OCI-LY1 (cell line): ENCODE measurements at regions not wholly inside any gene's neighbourhood (a gene's known extent, or its start where the extent isn't known, plus 50 kb on each side); places are given as distances from the start of the nearest gene placed in this dataset.

Experiments
- H2AFZ ChIP-seq: fragments of 200-600 bp; sonication (generic), shearing (Covaris generic); 2 replicates; pipeline ENCODE4 v1.6.0; 2014; ENCODE audit warnings: antibody characterized with exemption, mild to moderate bottlenecking, low read length
- H3F3A ChIP-seq: fragments of 200-600 bp; sonication (generic), shearing (Covaris generic); 2 replicates; pipeline ENCODE4 v1.6.0; 2014; ENCODE audit warnings: mild to moderate bottlenecking, antibody characterized with exemption, low read length, moderate library complexity; ENCODE audit not compliant: insufficient read depth
- H3K27ac ChIP-seq: fragments of 200-600 bp; sonication (generic); 2 replicates; pipeline ENCODE4 v1.5.1; 2014; ENCODE audit warnings: low read length, mixed run types, mild to moderate bottlenecking, low read depth; ENCODE audit not compliant: poor library complexity, severe bottlenecking
- H3K27me3 ChIP-seq: fragments of 200-600 bp; sonication (generic); 2 replicates; pipeline ENCODE4 v1.6.0; 2014; ENCODE audit warnings: antibody characterized with exemption, mild to moderate bottlenecking, low read length, moderate library complexity; ENCODE audit not compliant: insufficient read depth
- H3K36me3 ChIP-seq: fragments of 200-600 bp; sonication (generic); 2 replicates; pipeline ENCODE4 v1.6.1; 2014; ENCODE audit warnings: mild to moderate bottlenecking, antibody characterized with exemption, low read length, moderate library complexity, mixed read lengths; ENCODE audit not compliant: insufficient read depth
- H3K4me1 ChIP-seq: fragments of 200-600 bp; sonication (generic); 2 replicates; pipeline ENCODE4 v1.5.1; 2014; ENCODE audit warnings: mild to moderate bottlenecking, low read length, moderate library complexity; ENCODE audit not compliant: insufficient read depth, severe bottlenecking
- H3K4me2 ChIP-seq: fragments of 200-600 bp; sonication (generic), shearing (Covaris generic); 2 replicates; pipeline ENCODE4 v1.6.1; 2014; ENCODE audit warnings: low read length
- H3K4me3 ChIP-seq: fragments of 200-600 bp; sonication (generic); 2 replicates; pipeline ENCODE4 v1.5.1; 2014; ENCODE audit warnings: low read length, low read depth, mild to moderate bottlenecking, mixed read lengths; ENCODE audit not compliant: poor library complexity, severe bottlenecking
- H3K79me2 ChIP-seq: fragments of 200-600 bp; shearing (Covaris generic); 2 replicates; pipeline ENCODE4 v1.6.1; 2016; ENCODE audit warnings: mixed run types, low read length, mixed read lengths; ENCODE audit not compliant: insufficient read depth
- H3K9ac ChIP-seq: fragments of 200-600 bp; sonication (generic), shearing (Covaris generic); 2 replicates; pipeline ENCODE4 v1.6.1; 2014; ENCODE audit warnings: mild to moderate bottlenecking, low read length, mixed read lengths
- H3K9me2 ChIP-seq: fragments of 200-600 bp; sonication (generic), shearing (Covaris generic); 2 replicates; pipeline ENCODE4 v1.6.1; 2014; ENCODE audit warnings: low read depth, mild to moderate bottlenecking, low read length, mixed read lengths
- H3K9me3 ChIP-seq: fragments of 200-600 bp; shearing (Covaris generic); 2 replicates; pipeline ENCODE4 v1.6.1; 2014; ENCODE audit warnings: low read length, mixed read lengths
- H4K20me1 ChIP-seq: fragments of 200-600 bp; sonication (generic), shearing (Covaris generic); 2 replicates; pipeline ENCODE4 v1.6.0; 2016; ENCODE audit warnings: mild to moderate bottlenecking, low read length; ENCODE audit not compliant: insufficient read depth
- CTCF ChIP-seq: fragments of 200-600 bp; sonication (generic), shearing (Covaris generic); IDR thresholded peaks from 2 replicates; pipeline ENCODE4 v1.5.1; 2017; ENCODE audit warnings: mild to moderate bottlenecking, antibody characterized with exemption, low read length, moderate library complexity, mixed read lengths
- EZH2 ChIP-seq: fragments of 200-600 bp; sonication (generic), shearing (Covaris generic); IDR thresholded peaks from 2 replicates; pipeline ENCODE4 v1.8.0; 2017; ENCODE audit warnings: borderline replicate concordance, mixed run types, mild to moderate bottlenecking, antibody characterized with exemption, low read length, moderate library complexity, mixed read lengths

- no peaks in the 10 kb centered on the region for H3K4me1 ChIP-seq
- H2AFZ ChIP-seq: no peak overlapping the region
- no peak overlapping the region for H3K27ac ChIP-seq
- no peak overlapping the region for H3K9ac ChIP-seq
- no peaks in the 10 kb centered on the region for H3K79me2 ChIP-seq
- no peak overlapping the region for H3K4me3 ChIP-seq
- H3K27me3 ChIP-seq: no peaks in the 10 kb centered on the region
- no peaks in the 10 kb centered on the region for H3F3A ChIP-seq
- H3K9me2 ChIP-seq: no peaks in the 10 kb centered on the region
- H3K9me3 ChIP-seq: no peaks in the 10 kb centered on the region
- H4K20me1 ChIP-seq: no peaks in the 10 kb centered on the region
- TF ChIP-seq EZH2 (no peak), CTCF (no peak)
- H3K4me2 ChIP-seq: no peak overlapping the region
- H3K36me3 ChIP-seq: no peaks in the 10 kb centered on the region
Measured at GRCh38 chr15:93913310-93913709, 318.1 kb upstream of the MCTP2 start.

DNA sequence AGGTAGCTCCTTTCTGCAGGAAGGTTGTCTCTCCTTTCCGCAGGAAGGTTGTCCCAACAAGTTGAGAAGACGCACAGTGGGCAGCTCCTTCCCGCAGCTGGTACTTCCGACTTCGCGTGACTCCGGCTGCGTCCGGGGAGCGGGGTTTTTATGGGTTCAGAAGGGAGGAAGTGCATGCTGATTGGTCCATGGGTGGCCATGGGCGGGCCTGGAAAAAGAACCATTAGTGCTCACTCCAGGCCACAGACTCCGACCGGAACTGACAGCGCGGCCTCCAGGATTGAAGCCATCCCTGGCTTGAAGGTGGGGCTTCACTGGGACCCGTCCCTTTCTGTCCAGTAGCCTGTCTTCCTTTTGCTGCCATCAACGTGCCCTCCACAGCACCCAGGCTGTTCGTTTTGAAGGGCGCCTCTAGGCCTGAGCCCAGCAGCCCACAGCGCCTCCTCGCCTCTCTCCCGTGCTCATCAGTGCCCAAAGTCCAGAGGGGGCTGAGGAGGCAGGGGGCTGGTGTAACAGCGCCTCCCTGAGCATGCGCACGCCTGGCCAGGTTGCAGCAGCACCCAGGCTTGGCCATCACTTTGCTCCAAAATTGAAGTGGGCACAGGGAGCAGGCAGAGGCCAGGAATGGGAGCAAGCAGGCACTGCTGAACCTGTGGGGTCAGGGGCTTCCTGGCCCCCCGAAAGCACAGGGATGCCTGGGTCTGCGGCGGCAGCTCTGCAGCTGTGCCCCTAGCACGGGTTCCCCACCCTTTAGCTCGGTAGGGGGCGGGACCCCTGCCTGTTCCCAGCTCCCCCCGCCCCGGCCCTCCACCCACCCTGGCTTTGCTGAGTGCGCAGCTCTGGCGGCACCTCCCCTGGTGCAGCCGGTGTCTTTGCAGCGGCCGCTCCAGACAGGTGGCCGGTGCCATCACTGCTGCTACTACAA lies 330.6 kb upstream of the MCTP2 start:
- H3K4me3 ChIP-seq: no peak overlapping the region
- H3K36me3 ChIP-seq: no peaks in the 10 kb centered on the region
- no peaks in the 10 kb centered on the region for H3F3A ChIP-seq
- H2AFZ ChIP-seq: no peak overlapping the region
- H3K79me2 ChIP-seq: no peaks in the 10 kb centered on the region
- TF ChIP-seq EZH2 (no peak), CTCF (no peak)
- H3K4me1 ChIP-seq: no peaks in the 10 kb centered on the region
- H3K4me2 ChIP-seq: no peak overlapping the region
- H3K9me2 ChIP-seq: no peaks in the 10 kb centered on the region
- no peaks in the 10 kb centered on the region for H3K9me3 ChIP-seq
- no peak overlapping the region for H3K27ac ChIP-seq
- no peak overlapping the region for H3K9ac ChIP-seq
- H3K27me3 ChIP-seq: no peaks in the 10 kb centered on the region
- H4K20me1 ChIP-seq: no peaks in the 10 kb centered on the region

DNA sequence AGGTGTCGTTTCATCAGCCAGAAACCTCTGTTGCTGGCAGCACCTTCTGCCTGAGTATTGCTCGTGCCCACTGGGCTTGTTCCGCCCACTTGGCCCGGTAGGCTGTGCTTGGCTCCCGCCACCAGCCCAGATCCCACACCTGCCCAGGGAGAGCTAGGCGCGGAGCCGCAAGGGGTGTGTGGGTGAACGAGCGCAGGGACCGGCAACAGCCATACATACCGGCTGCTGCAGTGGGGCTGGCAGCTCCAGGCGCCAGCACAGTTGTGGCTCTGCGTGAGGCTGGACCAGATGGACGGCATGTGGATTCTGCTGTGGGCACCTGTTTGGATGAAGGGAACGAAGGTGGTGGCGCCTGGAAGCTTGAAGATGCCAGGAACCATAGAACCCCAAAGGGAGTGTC lies 331.5 kb upstream of the MCTP2 start:
- H3K27ac ChIP-seq: no peak overlapping the region
- no peaks in the 10 kb centered on the region for H3K36me3 ChIP-seq
- no peak overlapping the region for H2AFZ ChIP-seq
- no peaks in the 10 kb centered on the region for H3K27me3 ChIP-seq
- H3K4me3 ChIP-seq: no peak overlapping the region
- H3K9ac ChIP-seq: no peak overlapping the region
- no peaks in the 10 kb centered on the region for H3K9me3 ChIP-seq
- TF ChIP-seq EZH2 (no peak), CTCF (no peak)
- no peaks in the 10 kb centered on the region for H3F3A ChIP-seq
- no peak overlapping the region for H3K4me2 ChIP-seq
- H3K79me2 ChIP-seq: no peaks in the 10 kb centered on the region
- H4K20me1 ChIP-seq: no peaks in the 10 kb centered on the region
- no peaks in the 10 kb centered on the region for H3K4me1 ChIP-seq
- no peaks in the 10 kb centered on the region for H3K9me2 ChIP-seq
